ENCODE measurements at regions not wholly inside any gene's neighbourhood (a gene's known extent, or its start where the extent isn't known, plus 50 kb on each side); places are given as distances from the start of the nearest gene placed in this dataset.

GRCh38 chr16:49165025-49165424 lies 116.6 kb downstream of the CBLN1 start:
- Histone ChIP-seq H3K36me3 (no peaks in the 10 kb centered on the region), H3K4me1 (no peaks in the 10 kb centered on the region), H3K27ac (no peak overlapping the region), H3K4me3 (no peak overlapping the region), H3K9me3 (no peaks in the 10 kb centered on the region), H3K27me3 (no peaks in the 10 kb centered on the region)
- in situ Hi-C loops (cut with MboI; ENCODE audit: low sequenced_read_pairs in 4 of 4), result no loop called here
- TF ChIP-seq CTCF (IDR thresholded peaks at IDR 0.05 in 4 of 5, conservative IDR thresholded peaks at IDR 0.05 in 1 of 5) (no peak), POLR2A (IDR thresholded peaks at IDR 0.05) (no peak)
- intact Hi-C loops (cut with DNase I; ENCODE audit: low total_unique reads), result no loop called here
- ATAC-seq (no peak), DNase-seq (no peak)

- DNase-seq (no peak), ATAC-seq (no peak)
- no peaks in the 10 kb centered on the region for H3K9me3 ChIP-seq
- no peaks in the 10 kb centered on the region for H3K36me3 ChIP-seq
- no peak overlapping the region for H3K4me3 ChIP-seq
- intact Hi-C loops (cut with DNase I; ENCODE audit: low total_unique reads), result no loop called here
- in situ Hi-C loops (cut with MboI; ENCODE audit: low sequenced_read_pairs in 4 of 4), result no loop called here
- no peaks in the 10 kb centered on the region for H3K4me1 ChIP-seq
- H3K27ac ChIP-seq, result no peak overlapping the region
- no peaks in the 10 kb centered on the region for H3K27me3 ChIP-seq
- no peak for TF ChIP-seq POLR2A (IDR thresholded peaks at IDR 0.05)
- TF ChIP-seq CTCF (IDR thresholded peaks at IDR 0.05 in 4 of 5, conservative IDR thresholded peaks at IDR 0.05 in 1 of 5), result no peak
Measured at GRCh38 chr16:49161191-49161590, 120.4 kb downstream of the CBLN1 start.

GRCh38 chr16:49158029-49158642 lies 123.5 kb downstream of the CBLN1 start:
- no peak for ATAC-seq
- H3K4me1 ChIP-seq, result no peaks in the 10 kb centered on the region
- no peak for DNase-seq
- H3K4me3 ChIP-seq, result no peak overlapping the region
- H3K9me3 ChIP-seq, result peaks cover 0 to 5% (median 0%) of the 10 kb centered on the region in 3 donors
- TF ChIP-seq POLR2A (IDR thresholded peaks at IDR 0.05) (no peak), CTCF (IDR thresholded peaks at IDR 0.05 in 4 of 5, conservative IDR thresholded peaks at IDR 0.05 in 1 of 5) (no peak)
- H3K27me3 ChIP-seq, result no peaks in the 10 kb centered on the region
- intact Hi-C loops (cut with DNase I; ENCODE audit: low total_unique reads) (no loop called here), in situ Hi-C loops (cut with MboI; ENCODE audit: low sequenced_read_pairs in 4 of 4) (no loop called here)
- H3K36me3 ChIP-seq, result no peaks in the 10 kb centered on the region
- H3K27ac ChIP-seq, result no peak overlapping the region

- no peaks in the 10 kb centered on the region for H3K27me3 ChIP-seq
- no peaks in the 10 kb centered on the region for H3K4me1 ChIP-seq
- TF ChIP-seq CTCF (IDR thresholded peaks at IDR 0.05 in 4 of 5, conservative IDR thresholded peaks at IDR 0.05 in 1 of 5) (no peak), POLR2A (IDR thresholded peaks at IDR 0.05) (no peak)
- H3K4me3 ChIP-seq, result no peak overlapping the region
- in situ Hi-C loops (cut with MboI; ENCODE audit: low sequenced_read_pairs in 4 of 4) (no loop called here), intact Hi-C loops (cut with DNase I; ENCODE audit: low total_unique reads) (no loop called here)
- ATAC-seq (no peak), DNase-seq (no peak)
- H3K36me3 ChIP-seq, result no peaks in the 10 kb centered on the region
- H3K27ac ChIP-seq, result no peak overlapping the region
- peaks cover 0 to 5% (median 0%) of the 10 kb centered on the region in 3 donors for H3K9me3 ChIP-seq
Measured at GRCh38 chr16:49150341-49150740, 131.3 kb downstream of the CBLN1 start.

- Histone ChIP-seq H3K27me3 (no peaks in the 10 kb centered on the region), H3K4me3 (no peak overlapping the region), H3K4me1 (no peaks in the 10 kb centered on the region), H3K27ac (no peak overlapping the region), H3K36me3 (no peaks in the 10 kb centered on the region), H3K9me3 (no peaks in the 10 kb centered on the region)
- no peak for DNase-seq
- intact Hi-C loops (cut with DNase I; ENCODE audit: low total_unique reads) (no loop called here), in situ Hi-C loops (cut with MboI; ENCODE audit: low sequenced_read_pairs in 4 of 4) (no loop called here)
- TF ChIP-seq POLR2A (IDR thresholded peaks at IDR 0.05) (no peak), CTCF (IDR thresholded peaks at IDR 0.05 in 4 of 5, conservative IDR thresholded peaks at IDR 0.05 in 1 of 5) (no peak)
- no peak for ATAC-seq
Measured at GRCh38 chr16:49148410-49148809, 133.2 kb downstream of the CBLN1 start.

All from gastrocnemius medialis (tissue), 4 donors.